ENCODE measurements at regions not wholly inside any gene's neighbourhood (a gene's known extent, or its start where the extent isn't known, plus 50 kb on each side); places are given as distances from the start of the nearest gene placed in this dataset.
"Not testable (repeated sequence)": the region's sequence is repeated elsewhere in the genome, so short reads cannot be mapped to it uniquely, and the experiment has no call there.

DNA sequence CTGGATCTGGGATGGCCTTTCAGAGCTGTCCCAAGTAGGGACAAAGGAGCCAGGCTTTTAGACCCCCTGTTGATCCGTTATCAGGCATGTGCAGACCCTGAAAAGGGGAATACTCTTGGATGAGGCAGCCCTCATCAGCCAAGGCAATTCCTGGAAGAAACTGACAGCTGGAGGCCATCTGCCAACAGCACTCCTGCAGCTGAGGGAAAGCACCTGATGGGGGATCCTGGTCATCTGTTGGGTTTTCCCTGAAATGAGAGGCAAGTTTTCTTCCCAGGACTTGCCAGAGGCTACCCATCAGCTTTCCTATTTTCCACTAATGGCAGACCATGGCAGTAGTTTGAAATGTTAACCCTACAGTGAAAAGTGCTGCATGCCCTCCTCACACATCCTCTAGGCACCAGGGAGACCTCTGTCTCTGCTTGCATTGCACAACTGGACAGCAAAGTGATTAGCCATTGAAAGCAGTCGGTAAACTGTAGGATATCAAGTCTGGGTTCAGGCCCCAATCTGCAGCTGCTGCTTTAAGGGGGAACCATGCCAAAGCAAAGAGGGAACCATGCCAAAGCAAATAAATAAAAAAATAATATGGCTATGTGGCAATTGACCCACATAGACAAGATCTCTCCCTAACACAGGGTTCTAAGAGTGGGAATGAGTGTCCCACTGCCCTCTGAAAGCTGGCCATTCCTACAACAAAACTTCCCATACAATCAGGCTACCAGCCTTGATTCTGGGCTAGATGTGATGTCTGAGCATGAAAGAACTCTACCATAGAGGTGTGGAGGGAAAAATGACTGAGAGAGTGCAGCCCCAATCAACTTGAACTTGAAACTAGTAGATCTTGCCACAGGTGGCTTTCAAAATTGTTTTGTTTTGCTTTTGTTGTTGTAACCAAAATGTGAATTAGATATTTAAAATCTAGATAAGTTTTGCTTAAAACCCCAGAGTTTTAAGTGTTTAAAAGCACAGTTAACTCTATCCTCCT, 232.0 kb upstream of the STT3B start:
- DNase-seq, result no peak

DNA sequence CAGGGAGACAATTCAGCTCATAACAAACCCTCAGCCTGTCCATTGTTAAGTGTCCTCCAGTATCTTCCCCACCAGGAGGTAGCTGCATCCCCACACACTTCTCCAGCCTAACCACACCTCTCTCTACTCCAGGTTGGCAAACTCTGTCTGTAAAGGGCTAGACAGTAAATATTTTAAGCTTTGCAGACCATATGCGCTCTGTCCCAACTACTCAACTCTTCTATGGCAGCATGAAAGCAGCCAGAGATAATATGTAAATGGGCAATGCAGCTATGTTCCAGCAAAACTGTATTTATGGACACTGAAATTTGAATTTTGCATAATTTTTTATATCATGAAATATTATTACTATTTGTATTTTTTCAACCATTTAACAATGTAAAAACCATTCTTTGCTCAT, 230.4 kb upstream of the STT3B start:
- DNase-seq, result no peak

DNA sequence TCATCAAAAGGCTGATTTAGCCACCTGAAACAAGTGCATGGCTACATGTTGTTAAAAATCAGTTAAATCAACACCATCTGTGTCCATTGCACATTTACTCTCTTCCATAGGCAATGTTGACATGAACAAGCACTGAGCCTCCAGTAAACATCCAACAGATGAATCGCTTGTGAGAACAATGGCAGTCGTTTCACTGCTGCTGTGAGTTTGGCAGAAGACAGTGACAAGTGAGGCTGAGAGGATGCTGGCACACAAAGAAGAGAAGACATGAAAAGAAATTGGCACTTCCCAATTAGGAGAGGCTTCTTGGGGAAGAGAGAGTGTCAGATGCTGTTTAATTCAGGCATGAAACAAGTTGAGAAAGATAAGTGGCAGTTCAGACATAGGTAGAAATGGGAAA, 227.4 kb upstream of the STT3B start:
- no peak for DNase-seq

DNA sequence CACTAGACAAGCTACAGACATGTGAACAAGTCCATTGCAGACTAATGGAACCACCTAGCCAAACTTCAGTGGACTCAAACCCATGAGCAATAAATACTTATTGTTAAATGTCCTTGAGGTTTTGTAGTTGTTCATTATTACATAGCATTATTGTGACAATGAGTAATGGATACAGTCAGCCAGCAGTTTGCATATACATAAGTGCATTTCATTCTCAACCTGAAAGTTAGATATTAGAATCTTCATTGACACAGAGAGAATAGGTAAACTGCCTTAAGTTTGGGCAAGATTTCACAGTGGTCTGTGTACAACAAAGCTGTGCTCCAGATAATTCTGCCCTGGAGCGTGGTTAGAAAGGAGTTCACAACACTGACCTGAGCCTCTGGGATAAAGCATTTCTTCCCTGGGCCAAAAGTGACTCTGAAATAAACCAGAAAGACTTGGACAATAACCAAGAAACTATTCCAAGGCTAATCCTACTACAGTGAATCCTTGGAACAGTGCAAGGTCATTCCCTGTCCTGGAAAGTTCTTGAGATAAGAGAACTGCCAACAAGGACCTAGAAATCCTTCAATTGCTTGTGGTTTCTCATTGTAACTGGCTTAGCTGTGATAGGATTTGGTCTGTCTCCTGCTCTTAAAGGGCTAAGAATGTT, 225.5 kb upstream of the STT3B start:
- DNase-seq, result no peak

DNA sequence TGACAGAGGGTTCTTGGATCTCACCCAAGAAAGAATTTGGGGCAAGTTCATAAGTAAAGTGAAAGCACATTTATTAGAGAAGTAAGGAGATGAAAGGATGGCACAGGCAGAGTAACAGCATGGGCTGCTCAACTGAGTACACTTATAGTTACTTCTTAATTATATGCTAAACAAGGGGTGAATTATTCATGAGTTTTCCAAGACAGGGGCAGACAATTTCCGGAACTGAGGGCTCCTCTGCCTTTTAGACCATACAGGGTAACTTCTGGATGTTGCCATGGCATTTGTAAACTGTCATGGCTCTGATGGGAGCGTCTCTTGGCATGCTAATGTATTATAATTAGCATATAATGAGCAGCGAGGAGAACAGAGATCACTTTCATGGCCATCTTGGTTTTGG, 221.2 kb upstream of the STT3B start:
- no peak for DNase-seq

DNA sequence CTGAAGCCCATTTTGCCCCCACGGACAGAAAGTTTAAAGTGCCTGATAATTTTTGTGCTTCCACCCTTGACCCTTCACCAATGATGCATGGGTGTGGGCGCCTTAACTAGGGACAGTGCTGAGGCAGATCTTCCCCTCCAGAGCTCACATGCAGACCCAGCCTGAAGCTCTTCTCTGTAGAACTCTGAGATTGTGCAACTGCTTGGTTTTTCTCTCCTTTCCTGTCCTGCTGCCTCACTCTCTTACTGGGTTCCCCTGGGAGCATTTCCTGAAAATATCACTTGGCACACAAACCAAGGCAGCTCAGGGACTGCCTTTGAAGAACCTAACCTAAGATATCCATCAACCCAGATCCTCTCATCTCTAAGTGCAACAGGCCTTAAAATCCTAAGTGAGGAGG, 220.3 kb upstream of the STT3B start:
- DNase-seq, result no peak

DNA sequence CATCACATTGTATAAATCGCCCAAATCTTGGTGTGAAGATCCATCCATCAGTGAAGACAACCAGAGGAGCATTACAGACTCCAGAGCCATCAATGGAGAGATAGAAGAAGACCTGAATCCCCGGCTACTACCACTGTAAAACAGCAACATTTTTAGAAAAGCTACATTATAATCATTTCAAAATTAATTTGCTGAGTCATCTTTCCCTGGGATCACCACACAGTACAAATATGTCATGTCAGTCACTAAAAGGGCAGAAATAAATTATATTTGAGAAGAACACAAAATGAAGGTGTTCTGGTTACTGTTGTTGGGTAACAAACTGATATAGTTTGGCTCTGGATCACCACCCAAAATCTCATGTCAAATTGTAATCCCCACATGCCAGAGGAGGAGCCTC, 218.5 kb upstream of the STT3B start:
- DNase-seq, result no peak

DNA sequence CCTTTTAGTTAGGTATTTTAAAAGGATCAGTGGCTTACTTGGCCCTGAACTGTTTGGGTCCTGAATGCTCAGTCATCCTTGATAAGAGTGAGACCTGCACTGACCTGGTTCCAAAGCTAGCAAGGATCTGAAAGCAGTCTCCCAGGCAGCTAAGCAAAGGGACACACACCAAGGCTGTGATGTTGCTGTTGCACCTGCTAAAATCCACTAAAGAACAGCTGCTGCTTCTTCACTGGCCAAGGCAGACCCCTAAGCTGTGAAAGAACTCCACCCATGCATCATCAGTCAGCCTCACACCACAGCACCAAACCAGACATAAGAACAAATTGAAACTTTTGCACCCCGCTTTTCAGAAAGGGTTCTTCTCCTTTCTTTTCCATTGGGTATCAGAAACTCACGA, 213.4 kb upstream of the STT3B start:
- DNase-seq, result no peak

DNA sequence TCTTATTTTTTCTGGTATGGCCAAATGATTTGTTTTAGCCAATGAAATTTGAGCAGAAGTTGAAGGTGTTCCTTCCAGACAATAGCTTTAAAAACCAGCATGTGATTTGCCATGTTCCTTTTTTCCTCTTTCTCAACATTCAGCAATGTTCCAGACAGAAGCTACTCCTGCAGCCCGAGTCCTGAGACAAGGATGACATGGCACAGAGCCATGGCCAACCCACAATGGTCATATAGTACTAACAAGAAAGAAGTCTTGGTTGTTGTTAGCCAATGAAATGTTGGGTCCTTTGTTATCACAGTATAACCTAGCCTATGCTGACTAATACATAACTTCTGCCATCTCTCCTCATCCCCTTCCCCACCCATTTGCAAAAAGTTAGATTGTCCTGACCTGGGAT, 211.1 kb upstream of the STT3B start:
- DNase-seq, result no peak

DNA sequence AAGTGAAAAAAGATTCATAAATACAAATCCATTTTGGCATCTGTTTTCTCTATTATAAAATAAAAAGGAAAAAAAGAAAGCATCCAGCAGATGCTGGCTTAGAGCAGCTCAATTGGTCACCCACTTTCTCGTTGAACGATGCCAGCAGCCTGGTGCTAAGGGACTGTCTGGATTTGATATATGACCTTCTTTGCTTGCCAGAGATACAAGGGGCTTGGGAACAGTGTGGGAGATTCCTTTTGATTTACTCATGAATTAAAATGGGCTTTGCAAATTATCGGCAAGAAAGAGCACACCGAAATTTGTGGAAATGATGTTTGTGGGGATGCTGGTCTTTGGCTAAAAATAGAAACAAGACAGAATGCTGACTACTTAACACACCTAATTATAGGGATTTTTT, 210.3 kb upstream of the STT3B start:
- DNase-seq, result no peak

DNA sequence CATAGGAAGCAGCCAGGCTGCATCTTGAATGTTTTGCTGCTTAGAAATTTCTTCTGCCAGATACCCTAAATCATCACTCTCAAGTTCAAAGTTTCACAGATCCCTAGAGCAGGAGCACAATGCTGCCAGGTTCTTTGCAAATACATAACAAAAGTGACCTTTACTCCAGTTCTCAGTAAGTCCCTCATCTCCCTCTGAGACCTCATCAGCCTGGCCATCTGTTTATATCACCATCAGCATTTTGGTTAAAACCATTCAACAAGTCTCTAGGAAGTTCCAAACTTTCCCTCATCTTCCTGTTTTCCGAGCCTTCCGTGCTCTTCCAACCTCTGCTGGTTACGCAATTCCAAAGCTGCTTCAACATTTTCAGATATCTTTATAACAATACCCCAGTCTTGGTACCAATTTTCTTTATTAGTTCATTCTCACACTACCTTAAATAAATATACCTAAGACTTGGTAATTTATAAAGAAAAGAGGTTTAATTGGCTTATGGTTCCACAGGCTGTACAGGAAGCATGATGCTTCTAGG, 204.8 kb upstream of the STT3B start:
- DNase-seq, result not testable (repeated sequence)

DNA sequence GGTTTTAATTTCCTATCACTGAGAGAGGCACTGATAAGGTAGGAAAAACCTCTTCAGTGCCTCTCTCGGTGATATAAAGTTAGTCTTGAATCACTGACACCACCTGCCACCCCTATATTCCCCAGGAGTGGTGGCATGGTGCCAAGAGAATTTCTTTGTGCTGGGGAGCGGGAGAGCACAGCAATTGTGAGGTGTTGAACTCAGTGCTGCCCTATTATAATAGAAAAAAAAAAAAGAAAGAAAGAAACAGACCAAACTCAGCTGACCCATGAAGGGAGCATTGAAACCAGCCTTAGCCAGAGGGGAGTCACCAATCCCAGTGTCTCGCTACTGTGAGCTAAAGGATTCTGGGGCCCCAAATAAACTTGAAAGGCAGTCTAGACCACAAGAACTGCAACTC, 201.4 kb upstream of the STT3B start:
- no peak for DNase-seq

DNA sequence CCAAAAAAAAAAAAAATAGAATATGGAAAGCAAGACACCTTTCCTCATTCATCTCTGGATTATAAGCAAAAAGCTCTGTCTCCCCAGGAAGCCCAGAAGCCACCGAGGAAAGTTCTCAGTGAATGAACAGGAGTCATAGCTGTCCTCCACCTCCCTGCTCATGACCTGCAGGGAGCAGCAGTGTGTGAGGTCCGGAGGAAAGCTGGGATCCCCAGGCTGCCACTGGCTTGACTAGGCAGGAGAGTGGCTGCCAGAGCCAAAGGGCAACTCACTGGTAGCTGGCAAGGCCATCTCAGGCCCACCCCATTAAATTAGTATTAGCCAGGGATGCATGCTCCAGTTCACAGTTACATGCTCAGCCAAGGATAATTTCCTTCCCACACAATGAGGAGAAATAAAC, 191.6 kb upstream of the STT3B start:
- no peak for DNase-seq

DNA sequence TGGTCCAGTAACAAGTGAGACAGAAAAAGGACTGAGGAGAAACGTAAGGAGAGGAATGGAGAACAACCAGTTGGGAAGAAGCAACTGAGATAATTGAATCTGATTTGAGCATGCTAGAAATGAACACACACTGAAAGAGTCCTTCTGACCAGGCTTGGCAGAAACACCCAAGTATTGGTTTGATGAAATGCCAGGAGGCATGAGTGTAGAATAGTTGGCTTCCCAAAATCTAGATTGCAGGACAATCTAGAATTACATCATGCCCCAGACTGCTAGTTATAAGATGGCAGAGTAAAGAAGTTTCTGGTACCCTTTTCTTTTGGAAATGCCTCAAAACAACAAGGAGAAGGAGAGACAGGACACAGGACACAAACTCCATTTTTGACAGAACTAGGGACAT, 189.7 kb upstream of the STT3B start:
- no peak for DNase-seq

DNA sequence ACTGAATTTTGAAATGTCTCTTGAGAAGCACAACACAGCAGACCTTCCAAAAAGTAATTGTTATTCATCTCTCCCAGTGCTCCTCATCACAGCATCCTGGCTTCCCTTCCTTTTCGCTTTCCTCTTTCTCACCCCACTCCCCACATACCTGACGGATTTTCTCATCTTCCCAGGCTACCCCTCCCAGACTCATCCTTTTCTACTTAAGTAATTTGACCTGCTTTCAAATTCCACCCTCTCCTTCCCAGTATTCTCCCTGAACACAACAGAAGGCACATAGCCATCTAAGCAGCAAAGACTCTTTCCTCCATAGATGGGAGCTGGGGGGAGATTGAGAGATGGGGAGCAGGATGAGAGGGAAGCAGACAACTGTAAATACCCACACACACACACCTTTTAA, 187.1 kb upstream of the STT3B start:
- no peak for DNase-seq

DNA sequence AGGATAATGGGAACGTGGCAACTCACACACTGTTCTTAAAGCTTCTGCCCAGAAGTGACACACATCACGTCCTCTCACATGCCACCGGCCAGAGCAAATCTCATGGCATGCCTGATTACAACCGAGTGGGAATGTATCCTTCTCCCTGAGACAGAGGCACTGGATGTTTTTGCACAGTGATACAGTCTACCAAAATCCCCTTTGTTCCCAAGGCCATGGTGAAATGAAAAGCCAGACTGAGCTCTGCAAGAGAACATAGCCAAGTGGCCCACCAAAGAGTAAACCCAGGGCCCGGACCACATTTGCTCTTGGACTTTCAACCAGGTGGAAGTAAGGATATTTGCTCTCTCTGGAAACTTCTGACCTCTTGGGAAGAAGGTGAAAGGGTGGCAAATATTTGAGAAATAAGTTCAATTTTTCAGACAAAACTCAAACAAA, 186.2 kb upstream of the STT3B start:
- no peak for DNase-seq

DNA sequence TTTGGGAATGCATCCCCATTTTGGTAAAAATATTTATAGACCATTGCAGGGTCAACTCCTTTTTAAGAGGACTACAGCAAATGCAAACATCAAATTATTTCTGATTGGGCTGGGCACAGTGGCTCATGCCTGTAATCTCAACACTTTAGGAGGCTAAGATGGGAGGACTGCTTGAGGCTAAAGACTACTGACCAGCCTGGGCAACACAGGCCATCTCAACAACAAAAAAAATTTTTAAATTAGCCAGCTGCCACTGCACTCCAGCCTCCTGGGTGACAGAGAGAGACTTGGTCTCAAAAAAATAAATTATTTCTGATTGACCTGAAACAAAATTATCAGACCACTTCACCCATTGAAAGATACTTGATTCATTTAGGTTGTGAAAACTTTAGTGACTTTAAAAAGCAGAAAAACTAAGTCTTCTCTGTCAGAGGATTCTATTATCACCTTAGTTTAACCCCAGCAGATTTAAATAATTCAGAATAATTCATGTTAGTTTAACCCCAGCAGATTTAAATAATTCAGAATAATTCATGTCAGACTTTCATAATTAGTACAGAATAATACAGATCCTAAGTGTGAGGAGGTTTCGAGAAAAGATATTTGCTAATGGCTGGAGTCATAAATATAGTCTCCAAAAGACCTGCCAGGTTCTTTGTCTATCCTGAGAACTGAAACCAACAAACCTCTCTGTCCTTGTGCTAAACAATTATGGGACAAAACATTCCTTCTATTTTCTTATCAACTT, 183.6 kb upstream of the STT3B start:
- no peak for DNase-seq

DNA sequence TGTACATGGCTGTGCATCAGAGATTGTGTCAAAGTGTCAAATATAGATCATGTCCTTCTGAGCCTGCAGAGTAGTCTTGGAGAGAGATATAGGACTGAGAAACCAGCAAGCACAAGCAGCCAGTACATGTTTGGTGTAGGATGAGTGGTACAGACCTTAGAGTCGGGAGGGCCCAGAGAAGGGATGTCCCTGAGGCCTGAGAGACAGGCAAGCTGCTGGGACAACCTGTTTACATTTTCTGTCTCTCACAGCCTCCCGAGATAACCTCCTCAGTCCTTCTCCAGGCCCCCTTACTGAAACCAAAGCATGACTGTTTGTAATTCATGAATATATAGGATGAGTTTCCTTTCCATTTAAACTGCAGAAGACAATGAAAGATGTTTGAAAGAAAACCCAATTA, 182.4 kb upstream of the STT3B start:
- DNase-seq, result no peak

DNA sequence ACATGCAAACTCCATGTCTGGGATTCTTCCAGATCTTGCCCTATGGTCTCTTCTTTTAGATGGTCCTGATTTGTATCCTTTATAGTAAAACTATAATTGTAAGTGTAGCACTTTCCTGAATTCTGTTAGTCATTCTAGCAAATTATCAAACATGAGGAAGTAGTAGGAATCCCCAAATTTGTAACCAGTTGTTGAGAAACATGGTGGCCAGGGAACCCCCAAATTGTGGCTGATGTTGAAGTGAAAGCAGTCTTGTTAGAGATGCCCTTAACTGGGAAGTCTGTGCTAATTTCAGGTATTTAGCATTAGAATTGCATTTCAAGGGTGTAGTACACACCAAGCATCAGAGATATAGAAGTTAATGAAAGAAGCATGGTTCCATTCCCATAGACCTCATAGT, 180.4 kb upstream of the STT3B start:
- DNase-seq, result no peak

DNA sequence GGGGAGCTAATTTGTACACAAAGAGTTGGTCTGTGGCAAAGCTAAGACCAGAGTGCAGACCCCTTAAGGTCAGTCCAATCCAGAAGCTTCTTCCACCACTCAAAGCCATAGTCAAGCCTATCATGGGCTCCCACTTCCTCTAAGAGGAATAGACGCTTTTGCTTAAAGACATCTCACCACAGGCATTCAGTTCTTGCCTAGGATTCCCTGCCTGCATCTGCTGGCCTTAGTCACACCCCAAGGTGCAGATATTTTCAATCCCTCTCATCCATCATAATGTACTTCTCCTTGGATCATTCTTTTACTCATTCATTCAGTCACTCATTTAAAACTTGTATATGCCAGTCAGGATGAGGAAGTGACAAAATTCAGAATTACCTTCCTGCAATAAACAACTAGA, 179.6 kb upstream of the STT3B start:
- no peak for DNase-seq

DNA sequence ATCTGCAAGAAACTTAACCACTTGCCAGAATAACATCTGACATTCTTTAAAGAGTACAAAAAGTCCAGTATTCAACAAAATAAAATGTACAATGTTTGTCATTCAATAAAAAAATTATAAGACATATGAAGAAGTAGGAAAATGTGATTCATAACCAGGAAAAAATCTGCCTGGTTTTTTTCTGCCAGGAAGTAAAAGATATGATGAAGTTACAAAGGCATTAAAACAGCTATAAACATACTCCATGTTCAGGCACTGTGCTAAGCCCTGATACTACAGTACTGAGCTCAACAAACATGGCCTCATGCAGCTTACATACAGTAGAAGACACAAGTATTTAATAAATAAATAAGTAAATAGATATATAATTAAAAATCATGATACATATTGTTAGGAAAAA, 178.4 kb upstream of the STT3B start:
- no peak for DNase-seq

DNA sequence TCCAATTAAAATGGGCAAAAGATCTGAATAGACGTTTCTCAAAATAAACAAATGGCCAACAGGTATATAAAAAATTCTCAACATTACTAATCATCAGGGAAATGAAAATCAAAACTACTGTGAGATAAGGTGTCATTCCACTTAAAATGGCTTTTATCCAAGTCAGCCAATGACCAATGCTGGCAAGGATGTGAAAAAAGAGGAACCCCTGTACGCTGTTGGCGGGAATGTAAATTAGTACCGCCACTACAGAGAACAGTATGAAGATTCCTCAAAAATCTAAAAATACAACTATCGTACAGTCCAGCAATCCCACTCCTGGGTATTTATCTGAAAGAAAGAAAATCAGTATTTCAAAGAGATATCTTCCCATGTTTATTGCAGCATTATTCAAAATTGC, 176.9 kb upstream of the STT3B start:
- DNase-seq, result no peak

DNA sequence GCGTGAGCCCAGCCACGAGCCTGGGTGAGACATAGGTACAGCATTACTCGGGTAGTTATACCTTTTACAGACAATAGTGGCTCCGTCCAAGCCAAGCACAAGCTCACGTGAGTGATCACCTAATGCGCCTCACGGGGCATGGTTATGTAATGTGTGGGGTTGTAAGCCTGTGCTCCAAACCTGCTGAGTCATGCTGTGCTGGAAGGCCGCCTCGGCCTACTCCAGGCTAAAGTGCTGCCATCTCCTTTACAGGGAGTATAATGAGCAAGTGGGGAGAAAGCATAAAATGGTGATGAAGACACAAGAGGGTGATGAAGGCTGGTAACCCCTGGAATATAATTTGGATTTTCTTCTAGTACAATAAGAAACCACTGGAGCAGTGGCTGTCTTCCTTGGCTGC, 175.8 kb upstream of the STT3B start:
- no peak for DNase-seq
